GM21390 (cell line): ENCODE measurements at regions not wholly inside any gene's neighbourhood (a gene's known extent, or its start where the extent isn't known, plus 50 kb on each side); places are given as distances from the start of the nearest gene placed in this dataset.
A peak's percentile ranks its signal among the peaks of the same experiment; 100 is the strongest.

Experiments
- ATAC-seq: cut with Tn5 transposase; IDR thresholded peaks from one replicate; pipeline ENCODE4 v1.9.1; 2021; ENCODE audit not compliant: unreplicated experiment

DNA sequence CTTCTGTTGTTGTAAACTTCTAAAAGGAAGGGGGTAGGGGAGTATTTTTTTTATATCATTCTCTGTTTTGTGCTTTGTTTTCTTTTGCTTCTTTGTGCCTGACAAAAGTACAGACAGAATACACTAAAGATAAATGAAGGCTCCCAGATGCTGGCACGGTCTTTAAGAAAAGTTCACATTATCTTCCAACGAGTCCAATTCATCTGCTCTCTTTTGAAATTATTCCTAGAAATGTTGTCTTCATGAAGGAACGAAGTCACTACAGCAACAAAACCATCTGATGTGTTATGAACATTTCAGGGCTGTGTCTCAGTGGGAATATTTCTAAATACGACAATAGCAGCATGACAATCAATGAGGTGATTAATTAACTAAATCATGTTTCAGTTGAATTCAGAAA lies 813.8 kb upstream of the HTR2C start:
- ATAC-seq, result no peak

DNA sequence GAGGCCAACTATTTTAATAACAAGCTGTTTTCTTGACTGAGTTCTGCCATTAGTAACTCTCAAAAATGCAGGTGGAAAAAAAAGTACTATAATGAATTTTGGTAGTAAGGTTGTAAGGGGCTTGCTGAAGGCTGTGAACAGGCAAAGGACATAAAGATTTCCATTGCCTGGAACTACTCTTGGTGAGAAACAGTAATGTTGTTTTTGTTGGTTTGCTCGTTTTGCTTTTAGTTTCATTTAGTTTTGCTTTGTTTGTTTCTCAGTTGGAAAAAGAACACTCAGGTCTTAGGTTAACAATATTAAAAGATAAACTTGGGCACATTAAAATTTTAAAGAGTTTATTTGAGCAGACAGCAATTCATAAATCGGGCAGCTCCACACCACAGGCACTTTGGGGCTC lies 824.5 kb upstream of the HTR2C start:
- no peak for ATAC-seq

DNA sequence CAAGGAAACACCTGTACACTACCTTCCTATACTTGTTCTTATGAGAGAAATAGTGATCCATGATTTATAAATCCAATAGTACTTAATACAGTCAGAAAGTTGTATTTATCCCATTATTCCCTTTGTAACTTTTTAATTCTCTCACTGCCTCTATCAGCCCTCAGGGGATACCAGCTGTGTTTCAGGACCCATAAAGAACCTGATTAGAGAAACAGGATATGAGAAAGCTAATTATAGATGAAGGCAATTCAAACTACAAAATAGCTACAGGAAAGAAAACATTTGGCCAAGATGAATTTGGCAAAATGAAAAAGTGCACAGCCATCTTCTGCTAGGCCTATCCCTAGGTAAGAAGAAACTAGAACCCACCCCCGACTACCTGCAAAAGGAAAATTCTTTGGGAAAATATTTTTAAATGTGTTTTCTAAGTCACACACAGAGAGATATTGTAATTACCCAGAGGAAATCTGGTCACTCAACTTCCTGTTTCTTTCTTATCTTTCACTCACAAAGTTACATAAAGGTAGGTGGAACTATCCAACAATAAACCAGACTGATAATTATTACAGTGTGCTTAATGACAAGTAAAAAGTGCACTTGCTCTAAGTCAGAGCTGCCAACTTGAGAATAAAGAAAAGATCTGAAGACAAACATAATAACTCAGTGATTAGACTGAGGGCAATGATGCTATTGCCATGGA lies 836.5 kb upstream of the HTR2C start:
- ATAC-seq, result peak; percentile 52

DNA sequence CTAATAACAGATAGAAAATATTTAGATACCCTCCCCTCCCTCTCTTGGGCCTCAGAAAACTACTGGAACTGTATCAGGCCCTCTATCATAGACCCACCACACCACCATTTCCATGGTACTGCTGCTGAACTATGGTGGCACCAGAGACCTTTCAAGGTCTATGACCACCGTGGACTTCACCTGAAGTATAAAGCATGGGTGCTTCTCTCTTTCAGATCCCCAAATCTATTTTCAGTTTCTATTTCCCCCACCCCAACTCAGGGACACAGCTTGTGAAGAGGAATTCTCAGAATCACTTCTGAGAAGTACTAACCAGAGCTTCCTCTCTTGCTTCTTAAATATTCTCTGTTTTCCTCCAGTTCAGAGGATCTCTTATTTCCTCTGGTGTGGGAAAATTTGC lies 840.8 kb upstream of the HTR2C start:
- peak; percentile 57 for ATAC-seq

GRCh38 chrX:113741744-113742143 lies 842.1 kb upstream of the HTR2C start:
- no peak for ATAC-seq

DNA sequence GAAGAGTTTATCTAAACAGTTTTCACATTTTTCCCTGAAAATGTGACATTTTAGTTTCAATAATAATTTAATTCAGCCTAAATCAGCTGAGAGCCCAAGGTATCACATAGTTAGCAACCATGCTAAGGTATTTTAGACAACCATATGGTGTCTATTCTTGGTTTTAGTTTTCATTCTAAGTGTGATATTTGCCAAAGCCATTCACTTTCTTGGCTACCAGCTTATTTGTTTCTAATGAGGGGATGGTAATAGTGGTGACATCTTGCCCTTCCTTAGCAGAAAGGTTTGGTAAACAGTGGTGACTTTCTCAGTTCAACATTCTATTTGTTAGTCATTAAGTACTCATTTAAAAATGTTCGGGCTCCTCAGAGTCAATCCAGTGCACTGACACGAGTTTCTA lies 854.9 kb upstream of the HTR2C start:
- ATAC-seq, result no peak

DNA sequence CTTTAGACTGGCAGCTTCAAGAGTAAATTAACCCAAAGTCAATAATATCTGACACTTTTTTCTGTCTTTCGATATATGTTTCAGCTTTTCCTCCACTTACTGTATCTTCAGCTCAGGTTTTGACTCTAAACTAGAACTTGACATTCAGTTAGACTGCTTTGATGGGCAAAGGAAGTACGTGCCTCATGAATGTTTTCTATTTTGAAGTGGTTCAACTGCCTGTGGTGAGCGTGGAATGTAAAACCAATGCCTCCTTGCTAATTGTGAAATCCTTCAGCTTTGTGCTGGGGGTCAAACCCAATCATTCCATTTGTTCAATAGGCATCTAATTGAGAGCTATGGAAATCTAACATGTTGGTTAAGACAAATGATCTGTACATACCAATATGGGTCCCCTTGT lies 857.0 kb upstream of the HTR2C start:
- peak; percentile 15 for ATAC-seq

GRCh38 chrX:113726466-113726865 lies 857.4 kb upstream of the HTR2C start:
- peak; percentile 64 for ATAC-seq

DNA sequence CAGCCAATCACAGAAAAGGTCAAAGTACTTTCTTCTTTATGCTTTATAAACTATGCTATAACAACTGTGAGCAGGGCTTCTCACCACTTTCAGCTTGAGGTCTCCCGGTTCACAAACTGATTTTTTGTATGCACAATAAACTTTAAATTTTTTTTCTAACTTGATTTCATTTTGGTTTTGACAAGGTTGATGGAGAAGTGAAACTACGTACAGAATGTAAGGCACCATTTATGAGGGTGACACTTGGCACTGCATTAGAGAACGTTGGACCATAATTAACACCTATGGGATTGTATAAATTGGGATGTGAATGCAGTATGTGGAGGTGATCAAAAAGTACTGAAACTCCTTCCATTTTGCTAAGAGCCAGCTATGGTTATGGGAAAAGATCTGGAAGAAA lies 857.9 kb upstream of the HTR2C start:
- peak; percentile 47 for ATAC-seq

DNA sequence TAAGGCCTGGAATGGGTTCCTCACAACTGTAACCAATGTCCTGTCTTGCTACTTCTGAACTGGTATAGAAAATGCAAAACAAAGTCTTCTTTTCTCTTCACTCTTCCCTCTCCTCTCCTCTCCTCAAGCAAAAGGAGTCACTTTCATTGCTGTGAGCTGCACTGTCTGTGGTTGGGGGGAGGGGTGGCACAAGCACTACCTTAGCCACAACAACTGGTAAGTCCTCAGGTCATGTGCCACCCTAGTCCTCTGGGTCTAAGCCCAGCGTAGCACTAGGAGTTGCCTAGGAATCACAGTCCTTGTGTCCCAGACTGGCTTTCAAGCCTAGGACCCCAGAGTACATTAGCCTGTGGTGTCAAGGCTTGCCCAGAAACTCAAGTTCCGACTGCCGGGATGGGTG lies 859.3 kb upstream of the AMOT start:
- ATAC-seq, result no peak

GRCh38 chrX:113675278-113675677 lies 834.6 kb upstream of the AMOT start:
- ATAC-seq, result no peak

DNA sequence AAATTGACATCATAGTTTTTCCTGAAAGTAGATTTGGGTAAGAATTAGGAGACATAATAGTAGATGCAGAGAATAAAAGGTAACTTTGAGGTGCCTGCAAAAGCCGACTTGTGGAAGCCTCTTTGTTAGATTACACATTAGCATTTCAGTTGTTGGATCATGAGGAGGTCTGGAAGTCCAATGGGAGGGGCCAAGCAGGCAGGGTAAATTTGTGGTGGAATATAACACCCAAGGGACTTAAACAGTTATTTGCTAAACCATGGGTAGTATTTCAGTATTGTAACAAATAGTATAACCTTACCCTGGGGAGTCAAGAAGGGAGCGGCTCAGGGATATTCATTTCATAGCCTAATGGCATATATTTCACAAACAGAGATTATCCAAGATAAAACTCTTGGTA lies 810.7 kb upstream of the AMOT start:
- ATAC-seq, result no peak

GRCh38 chrX:113644426-113644825 lies 803.8 kb upstream of the AMOT start:
- no peak for ATAC-seq

DNA sequence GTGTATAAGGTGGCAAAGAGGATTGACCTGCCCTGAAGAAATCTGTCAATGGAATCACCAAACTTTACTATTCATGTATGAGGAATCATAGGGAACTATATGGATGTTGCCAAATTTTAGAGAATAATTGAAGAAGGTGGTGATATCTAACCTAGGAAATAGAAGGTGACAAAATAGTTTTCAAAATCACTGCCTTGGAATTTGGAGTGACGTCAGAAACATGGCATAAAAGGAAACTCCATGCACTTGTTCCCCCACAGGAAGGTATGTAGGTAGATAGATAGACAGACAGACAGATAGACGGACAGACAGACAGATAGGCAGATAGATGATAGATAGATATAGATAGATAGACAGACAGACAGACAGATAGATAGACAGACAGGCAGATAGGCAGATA lies 793.9 kb upstream of the AMOT start:
- ATAC-seq, result no peak

- no peak for ATAC-seq
Measured at GRCh38 chrX:113629326-113629725, 788.7 kb upstream of the AMOT start.

GRCh38 chrX:113594123-113594841 lies 753.7 kb upstream of the AMOT start:
- no peak for ATAC-seq

GRCh38 chrX:113586281-113586898 lies 745.8 kb upstream of the AMOT start:
- ATAC-seq, result no peak

DNA sequence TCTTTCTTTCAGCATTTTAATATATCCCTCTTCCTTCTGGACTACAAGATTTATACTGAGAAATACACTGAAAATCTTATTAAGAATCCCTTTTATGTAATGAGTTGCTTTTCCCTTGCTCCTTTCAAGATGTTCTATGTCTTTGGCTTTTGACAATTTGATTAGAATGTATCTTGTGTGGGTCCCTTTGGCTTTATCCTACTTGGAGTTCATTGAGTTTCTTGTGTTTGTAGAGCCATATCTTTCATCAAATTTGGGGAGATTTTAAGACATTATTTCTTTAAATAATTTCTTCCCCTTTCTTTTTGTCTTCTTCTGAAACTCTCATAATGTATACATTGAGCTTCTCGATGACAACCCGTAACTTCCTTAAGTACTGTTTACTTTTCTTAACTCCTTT lies 739.9 kb upstream of the AMOT start:
- ATAC-seq, result no peak

DNA sequence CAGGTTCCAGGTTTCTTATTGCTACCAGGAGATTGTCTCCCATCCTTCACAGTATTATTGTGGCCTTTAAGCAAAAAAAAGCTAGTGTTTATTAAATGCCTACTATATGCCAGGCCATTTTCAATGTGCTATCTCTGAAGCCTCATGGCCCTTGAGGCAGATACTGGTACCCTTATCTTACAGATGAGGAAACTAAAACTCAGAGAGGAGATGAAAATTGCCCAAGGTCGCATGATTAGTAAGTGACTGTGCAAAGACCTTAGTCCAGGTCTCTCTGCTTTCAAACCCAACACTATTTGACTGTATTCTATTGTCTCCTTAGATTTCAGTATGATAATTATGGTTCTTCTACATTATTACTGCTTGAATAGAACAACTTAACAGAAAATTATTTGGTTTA lies 717.9 kb upstream of the AMOT start:
- no peak for ATAC-seq

DNA sequence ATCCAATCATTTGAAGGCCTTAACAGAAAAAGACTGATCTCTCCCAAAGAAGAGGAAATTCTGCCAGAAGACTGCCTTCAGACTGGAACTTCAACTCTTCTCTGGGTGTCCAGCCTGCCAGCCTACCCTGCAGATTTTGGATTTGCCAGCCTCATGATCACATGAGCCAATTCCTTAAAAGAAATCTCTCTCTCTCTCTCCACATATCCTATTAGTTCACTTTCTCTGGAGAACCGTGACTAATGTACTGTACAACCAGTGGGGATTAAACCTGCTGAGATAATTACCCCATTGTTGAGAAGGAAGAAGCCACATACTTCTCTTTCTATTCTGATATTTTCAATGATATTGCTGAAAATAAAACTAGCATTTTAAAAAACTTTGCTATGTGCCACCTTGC lies 711.3 kb upstream of the AMOT start:
- no peak for ATAC-seq

DNA sequence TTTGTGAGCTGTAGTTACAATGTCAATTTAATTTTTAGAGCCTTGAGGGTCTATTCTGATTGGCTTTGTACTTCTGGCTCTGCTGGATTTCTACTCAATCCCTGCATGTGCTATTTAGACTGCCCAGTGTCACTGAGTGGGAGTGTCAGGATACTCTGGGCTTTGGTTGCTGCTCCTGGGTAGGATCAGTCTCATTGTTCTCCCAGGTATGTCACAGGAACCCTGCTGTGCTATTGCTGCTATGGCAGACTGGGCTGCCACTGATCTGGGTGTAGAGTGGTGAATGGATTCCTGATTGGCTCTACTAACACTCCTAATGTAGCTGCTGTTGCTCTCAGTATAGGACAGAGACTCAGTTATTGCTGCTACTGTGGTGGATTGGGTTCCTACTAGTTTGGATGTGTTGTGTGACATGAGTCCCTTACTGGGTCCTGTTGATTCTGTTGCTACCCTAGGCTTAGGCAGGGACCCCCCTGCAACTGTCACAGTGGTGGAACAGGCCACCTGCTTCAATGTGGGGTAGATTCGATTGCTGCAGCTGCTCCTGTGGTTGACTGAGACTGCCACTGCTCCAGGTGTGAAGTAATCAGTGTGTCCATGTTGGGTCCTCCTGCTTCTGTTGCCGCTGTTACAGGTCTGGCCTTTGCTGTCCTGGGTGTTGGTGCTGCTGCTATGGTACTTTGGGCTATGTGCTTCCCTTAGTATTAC lies 707.8 kb upstream of the AMOT start:
- no peak for ATAC-seq

- no peak for ATAC-seq
Measured at GRCh38 chrX:113545040-113545439, 704.4 kb upstream of the AMOT start.
